C4-2B (cell line): ENCODE measurements at regions not wholly inside any gene's neighbourhood (a gene's known extent, or its start where the extent isn't known, plus 50 kb on each side); places are given as distances from the start of the nearest gene placed in this dataset.
"Not testable (repeated sequence)": the region's sequence is repeated elsewhere in the genome, so short reads cannot be mapped to it uniquely, and the experiment has no call there.

Source experiments
- H3K27ac ChIP-seq: fragments of 450-650 bp; 2 replicates; pipeline ENCODE4 v1.5.1; 2017
- CTCF ChIP-seq: fragments of 450-650 bp; conservative IDR thresholded peaks from 2 replicates; pipeline ENCODE4 v1.5.1; 2017; ENCODE audit warnings: mild to moderate bottlenecking
- ZFX ChIP-seq: fragments of 450-650 bp; IDR thresholded peaks from 2 replicates; pipeline ENCODE4 v1.6.1; 2017

GRCh38 chr2:18282026-18282425 lies 278.4 kb downstream of the RDH14 start:
- H3K27ac ChIP-seq: no peak overlapping the region
- no peak for TF ChIP-seq CTCF
- no peak for TF ChIP-seq ZFX

DNA sequence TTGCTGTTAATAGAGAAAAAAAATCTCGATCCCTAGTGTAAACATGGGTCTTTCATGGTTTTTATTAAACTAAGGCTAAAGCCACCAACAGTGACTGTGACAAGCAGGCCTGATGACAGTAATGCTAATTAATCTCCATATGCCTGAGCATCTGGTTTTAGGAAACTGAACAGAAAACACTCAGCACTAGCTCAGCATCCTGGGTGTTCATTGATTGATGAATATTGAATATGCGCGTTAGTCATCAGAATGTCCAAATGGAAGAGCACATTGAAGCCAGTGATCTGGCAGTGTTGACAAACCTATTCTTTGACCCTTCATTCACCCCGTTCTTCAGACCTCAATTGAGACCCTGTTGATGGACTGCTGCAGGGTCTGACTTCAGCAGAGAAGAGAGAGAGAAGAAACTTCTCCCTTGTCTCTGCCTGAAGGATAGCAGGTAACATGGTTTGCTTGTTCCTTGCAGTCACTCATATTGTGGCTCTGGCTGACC lies 283.8 kb downstream of the RDH14 start:
- H3K27ac ChIP-seq: no peak overlapping the region
- TF ChIP-seq CTCF (no peak), ZFX (no peak)

GRCh38 chr2:18273205-18273604 lies 287.2 kb downstream of the RDH14 start:
- no peak overlapping the region for H3K27ac ChIP-seq
- TF ChIP-seq CTCF (no peak), ZFX (no peak)

- TF ChIP-seq ZFX: no peak
- no peak for TF ChIP-seq CTCF
- H3K27ac ChIP-seq: no peak overlapping the region
These were observed 288.3 kb downstream of the RDH14 start for GRCh38 chr2:18272148-18272494.

GRCh38 chr2:18271370-18272147 lies 288.9 kb downstream of the RDH14 start:
- no peak overlapping the region for H3K27ac ChIP-seq
- TF ChIP-seq ZFX (no peak), CTCF (no peak)

DNA sequence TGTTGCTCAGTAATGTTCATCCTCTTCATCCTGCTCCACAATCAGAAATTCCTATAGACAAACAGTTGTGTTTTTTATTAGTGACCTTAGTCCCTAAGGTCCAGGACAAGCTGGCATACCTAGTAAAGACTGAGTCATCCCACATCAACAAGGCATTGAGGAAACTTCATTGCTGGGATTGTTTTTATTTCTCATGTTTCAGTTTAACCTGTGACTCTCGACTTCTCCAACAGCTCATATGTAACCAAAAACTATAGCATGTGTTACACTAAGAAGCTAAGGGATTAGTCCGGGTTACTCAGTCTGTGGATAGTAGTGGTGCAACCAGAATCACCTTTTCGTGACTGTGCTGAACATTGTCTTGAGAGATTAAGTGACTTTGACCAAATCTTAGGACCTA lies 292.1 kb downstream of the RDH14 start:
- no peak overlapping the region for H3K27ac ChIP-seq
- TF ChIP-seq CTCF (no peak), ZFX (no peak)

- no peak for TF ChIP-seq CTCF
- no peak for TF ChIP-seq ZFX
- H3K27ac ChIP-seq: no peak overlapping the region
These were observed 293.0 kb downstream of the RDH14 start for GRCh38 chr2:18267501-18267900.

GRCh38 chr2:18266699-18267098 lies 293.8 kb downstream of the RDH14 start:
- not testable (repeated sequence) for H3K27ac ChIP-seq
